Lower leg skin (tissue), 4 donors: ENCODE measurements at regions not wholly inside any gene's neighbourhood (a gene's known extent, or its start where the extent isn't known, plus 50 kb on each side); places are given as distances from the start of the nearest gene placed in this dataset.

Source experiments
- DNase-seq, 2 donors: peaks; one replicate each; pipeline ENCODE4 v3.0.0-alpha.2; 2019; ENCODE audit warnings: low spot score in 2 of 2
- H3K4me3 ChIP-seq: fragments of 200-600 bp; sonication (generic); 2 replicates; pipeline ENCODE4 v1.5.1; 2017; ENCODE audit warnings: mild to moderate bottlenecking, low read depth; ENCODE audit not compliant: poor library complexity, severe bottlenecking
- CTCF ChIP-seq, 3 donors: fragments of 450-650 bp; IDR thresholded peaks; one replicate each; pipeline ENCODE4 v1.5.1; 2016; ENCODE audit warnings: antibody characterized with exemption in 3 of 3, mild to moderate bottlenecking in 3 of 3, moderate library complexity in 2 of 3
- POLR2A ChIP-seq, 2 donors: fragments of 450-650 bp; IDR thresholded peaks; one replicate each; pipeline ENCODE4 v1.6.1; 2016 to 2017; ENCODE audit warnings: antibody characterized with exemption in 2 of 2, mild to moderate bottlenecking in 1 of 2, moderate library complexity in 1 of 2
- WGBS, 2 donors: methylation state at CpG; one replicate each; pipeline ENCODE4 v1.1.5; 2018; 5-methylcytosine and 5-hydroxymethylcytosine counted together
- intact Hi-C: fragments of 100-400 bp; cut with DNase I; formaldehyde crosslinking; loops from one replicate; pipeline ENCODE4 v1.15.0; 2023; ENCODE audit warnings: low total_unique reads

GRCh38 chr5:28734396-28734795 is 1696.0 kb upstream of the CDH9 start:
- DNase-seq: no peak
- WGBS, 2 donors: 72 to 73% methylated on average over 3 of the region's 3 CpGs
- intact Hi-C loops: no loop called here
- no peak overlapping the region for H3K4me3 ChIP-seq
- TF ChIP-seq POLR2A (IDR thresholded peaks at IDR 0.05): no peak
- no peak for TF ChIP-seq CTCF (IDR thresholded peaks at IDR 0.05)

GRCh38 chr5:28729067-28729466 is 1690.7 kb upstream of the CDH9 start:
- DNase-seq: no peak
- H3K4me3 ChIP-seq: no peak overlapping the region
- intact Hi-C loops: no loop called here
- TF ChIP-seq CTCF (IDR thresholded peaks at IDR 0.05) (no peak), POLR2A (IDR thresholded peaks at IDR 0.05) (no peak)
- 92 to 93% methylated on average over 1 of the region's 1 CpG for WGBS, 2 donors

- 60 to 77% methylated on average over 2 of the region's 2 CpGs for WGBS, 2 donors
- intact Hi-C loops: no loop called here
- no peak overlapping the region for H3K4me3 ChIP-seq
These were observed 1688.4 kb upstream of the CDH9 start for GRCh38 chr5:28726815-28727214.

GRCh38 chr5:28725001-28725400 is 1686.6 kb upstream of the CDH9 start:
- no peak for DNase-seq
- no peak overlapping the region for H3K4me3 ChIP-seq
- 85 to 87% methylated on average over 3 of the region's 3 CpGs for WGBS, 2 donors
- TF ChIP-seq POLR2A (IDR thresholded peaks at IDR 0.05): no peak
- no peak for TF ChIP-seq CTCF (IDR thresholded peaks at IDR 0.05)
- intact Hi-C loops: no loop called here

More at GRCh38 chr5:28726815-28727214, 1688.4 kb upstream of the CDH9 start:
- no peak for TF ChIP-seq POLR2A (IDR thresholded peaks at IDR 0.05)
- TF ChIP-seq CTCF (IDR thresholded peaks at IDR 0.05): no peak
- DNase-seq: no peak

GRCh38 chr5:28714907-28715698 is 1676.7 kb upstream of the CDH9 start:
- no peak for DNase-seq

More at GRCh38 chr5:28714907-28715698, 1676.7 kb upstream of the CDH9 start:
- H3K4me3 ChIP-seq: no peak overlapping the region
- intact Hi-C loops: no loop called here
- no peak for TF ChIP-seq CTCF (IDR thresholded peaks at IDR 0.05)
- TF ChIP-seq POLR2A (IDR thresholded peaks at IDR 0.05): no peak
- WGBS, 2 donors: 34 to 36% methylated on average over 4 of the region's 4 CpGs
